CD14-positive monocyte (primary cell): ENCODE measurements at regions not wholly inside any gene's neighbourhood (a gene's known extent, or its start where the extent isn't known, plus 50 kb on each side); places are given as distances from the start of the nearest gene placed in this dataset.

Source experiments
- DNase-seq, 3 donors: peaks; one replicate each; pipeline ENCODE4 v3.0.0-alpha.2; 2011 to 2022
- H2AFZ ChIP-seq: 2 replicates; pipeline ENCODE4 v1.6.0; 2012; ENCODE audit warnings: mild to moderate bottlenecking, low read depth, low read length, inconsistent platforms; ENCODE audit not compliant: insufficient read depth, poor library complexity, severe bottlenecking
- H3K27ac ChIP-seq, 2 donors: 1 replicate in 1 of 2; 2 replicates in 1 of 2; pipeline ENCODE4 v1.5.1; 2012 to 2013; ENCODE audit warnings: low read length in 2 of 2, control low read depth in 1 of 2, inconsistent platforms in 1 of 2, low read depth in 1 of 2, mild to moderate bottlenecking in 1 of 2
- H3K27me3 ChIP-seq, 2 donors: one replicate each; pipeline versions ENCODE4 v1.6.0 to v1.6.1; 2011 to 2013; ENCODE audit warnings: low read length in 2 of 2; ENCODE audit not compliant: control insufficient read depth in 2 of 2, insufficient read depth in 2 of 2
- H3K36me3 ChIP-seq, 2 donors: replicated peaks in 1 of 2; 1 replicate in 1 of 2; 2 replicates in 1 of 2; pipeline versions ENCODE4 v1.5.1 to v1.6.1; 2012 to 2013; ENCODE audit warnings: low read length in 2 of 2, control low read depth in 1 of 2, inconsistent platforms in 1 of 2, mild to moderate bottlenecking in 1 of 2; ENCODE audit not compliant: insufficient read depth in 2 of 2, control insufficient read depth in 1 of 2
- H3K4me1 ChIP-seq, 2 donors: 1 replicate in 1 of 2; 2 replicates in 1 of 2; pipeline versions ENCODE4 v1.5.1 to v1.6.1; 2012 to 2013; ENCODE audit warnings: low read length in 2 of 2, control low read depth in 1 of 2, inconsistent platforms in 1 of 2, mild to moderate bottlenecking in 1 of 2, moderate library complexity in 1 of 2; ENCODE audit not compliant: insufficient read depth in 2 of 2, control insufficient read depth in 1 of 2
- H3K4me2 ChIP-seq: replicated peaks from 2 replicates; pipeline ENCODE3; 2012; ENCODE audit warnings: low read length, moderate library complexity, mild to moderate bottlenecking; ENCODE audit not compliant: poor library complexity, severe bottlenecking; ENCODE audit errors: extremely low read depth
- H3K4me3 ChIP-seq, 3 experiments: fragments of 200-600 bp in 1 of 3; sonication (generic) in 1 of 3; replicated peaks in 1 of 3; 1 replicate in 2 of 3; 2 replicates in 1 of 3; pipeline ENCODE4 v1.5.1; 2011 to 2013; ENCODE audit warnings: low read length in 3 of 3, mild to moderate bottlenecking in 3 of 3, control low read depth in 2 of 3, low read depth in 2 of 3, inconsistent platforms in 1 of 3, moderate library complexity in 1 of 3
- H3K79me2 ChIP-seq: 2 replicates; pipeline ENCODE4 v1.6.0; 2012; ENCODE audit warnings: mild to moderate bottlenecking, control low read depth, inconsistent platforms, low read length, moderate library complexity; ENCODE audit not compliant: insufficient read depth
- H3K9ac ChIP-seq: 2 replicates; pipeline ENCODE4 v1.6.0; 2017; ENCODE audit warnings: low read length, mild to moderate bottlenecking; ENCODE audit not compliant: insufficient read depth, poor library complexity, severe bottlenecking
- H3K9me3 ChIP-seq, 2 donors: replicated peaks in 1 of 2; 1 replicate in 1 of 2; 2 replicates in 1 of 2; pipeline versions ENCODE4 v1.5.1 to v1.6.1; 2012 to 2013; ENCODE audit warnings: low read length in 2 of 2, control low read depth in 1 of 2; ENCODE audit not compliant: control insufficient read depth in 1 of 2, insufficient read depth in 1 of 2
- H4K20me1 ChIP-seq: 2 replicates; pipeline ENCODE4 v1.6.0; 2012; ENCODE audit warnings: mild to moderate bottlenecking, low read length, control low read depth, moderate library complexity; ENCODE audit not compliant: insufficient read depth
- H3K27ac Mint-ChIP-seq, 7 donors: one replicate each; pipeline ENCODE4 v1.8.0; 2020; ENCODE audit warnings: mild to moderate bottlenecking in 7 of 7, mixed read lengths in 7 of 7, moderate library complexity in 6 of 7, inconsistent platforms in 2 of 7
- H3K27me3 Mint-ChIP-seq, 3 donors: one replicate each; pipeline ENCODE4 v1.8.0; 2021 to 2022; ENCODE audit warnings: low read depth in 3 of 3, mild to moderate bottlenecking in 3 of 3, mixed read lengths in 3 of 3, moderate library complexity in 3 of 3, inconsistent platforms in 1 of 3
- H3K36me3 Mint-ChIP-seq, 2 donors: one replicate each; pipeline ENCODE4 v1.8.0; 2020; ENCODE audit warnings: mixed read lengths in 2 of 2, inconsistent platforms in 1 of 2, mild to moderate bottlenecking in 1 of 2
- H3K4me1 Mint-ChIP-seq: one replicate; pipeline ENCODE4 v1.8.0; 2020; ENCODE audit warnings: mild to moderate bottlenecking, mixed read lengths
- H3K4me3 Mint-ChIP-seq, 2 donors: one replicate each; pipeline ENCODE4 v1.8.0; 2020; ENCODE audit warnings: mild to moderate bottlenecking in 2 of 2, mixed read lengths in 2 of 2, moderate library complexity in 1 of 2
- H3K9me3 Mint-ChIP-seq, 7 donors: one replicate each; pipeline ENCODE4 v1.8.0; 2020 to 2022; ENCODE audit warnings: mixed read lengths in 7 of 7, mild to moderate bottlenecking in 6 of 7, moderate library complexity in 6 of 7, inconsistent platforms in 2 of 7
- WGBS: methylation state at CpG from one replicate; pipeline ENCODE4 v1.1.5; 2013; ENCODE audit warnings: missing lambda C conversion rate; ENCODE audit not compliant: insufficient coverage; 5-methylcytosine and 5-hydroxymethylcytosine counted together
- intact Hi-C, 2 donors: fragments of 100-400 bp; cut with micrococcal nuclease; formaldehyde crosslinking; loops; one replicate each; pipeline versions ENCODE4 v1.15.0 to v1.15.1; 2023
- TF ChIP-seq, protein P1 (sequence below): fragments of 200-600 bp; IDR thresholded peaks from one replicate; pipeline ENCODE4 v1.8.0; 2022; ENCODE audit warnings: antibody characterized with exemption, mild to moderate bottlenecking

DNA sequence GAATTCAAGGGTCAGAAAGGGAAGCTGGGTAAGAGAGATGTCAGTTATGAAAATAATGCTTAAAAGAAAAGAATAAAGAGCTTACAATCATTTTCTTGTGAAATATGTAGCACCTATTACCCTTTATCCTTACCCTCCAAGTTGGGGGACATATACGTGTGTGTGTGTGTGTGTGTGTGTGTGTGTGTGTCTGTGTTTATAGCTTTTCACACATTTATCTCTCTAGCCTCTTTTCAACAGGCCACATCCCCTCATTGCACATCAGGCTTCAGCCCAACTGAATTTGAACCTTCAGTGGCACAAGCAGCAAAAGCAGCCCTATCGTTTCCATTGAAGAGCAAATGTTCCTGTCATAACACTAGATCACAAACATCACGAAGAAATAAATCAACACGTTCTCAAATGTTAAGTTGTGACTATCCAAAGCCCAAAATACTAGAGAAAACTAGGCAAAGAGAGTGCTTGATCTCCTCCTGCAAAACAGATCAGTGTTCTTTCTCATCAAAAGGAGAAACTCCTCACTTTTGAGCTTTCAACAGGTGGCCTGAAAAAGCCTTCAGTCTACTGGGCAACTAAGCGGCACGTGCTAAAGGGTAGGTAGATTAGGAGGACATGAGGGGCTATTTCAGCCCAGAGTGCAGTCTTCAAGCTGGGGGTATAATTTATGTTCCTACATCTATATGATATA is 416.4 kb downstream of the EFNA5 start:
- H3K9ac ChIP-seq = no peak overlapping the region
- no peak overlapping the region for H3K4me3 ChIP-seq
- TF ChIP-seq, protein P1, sequence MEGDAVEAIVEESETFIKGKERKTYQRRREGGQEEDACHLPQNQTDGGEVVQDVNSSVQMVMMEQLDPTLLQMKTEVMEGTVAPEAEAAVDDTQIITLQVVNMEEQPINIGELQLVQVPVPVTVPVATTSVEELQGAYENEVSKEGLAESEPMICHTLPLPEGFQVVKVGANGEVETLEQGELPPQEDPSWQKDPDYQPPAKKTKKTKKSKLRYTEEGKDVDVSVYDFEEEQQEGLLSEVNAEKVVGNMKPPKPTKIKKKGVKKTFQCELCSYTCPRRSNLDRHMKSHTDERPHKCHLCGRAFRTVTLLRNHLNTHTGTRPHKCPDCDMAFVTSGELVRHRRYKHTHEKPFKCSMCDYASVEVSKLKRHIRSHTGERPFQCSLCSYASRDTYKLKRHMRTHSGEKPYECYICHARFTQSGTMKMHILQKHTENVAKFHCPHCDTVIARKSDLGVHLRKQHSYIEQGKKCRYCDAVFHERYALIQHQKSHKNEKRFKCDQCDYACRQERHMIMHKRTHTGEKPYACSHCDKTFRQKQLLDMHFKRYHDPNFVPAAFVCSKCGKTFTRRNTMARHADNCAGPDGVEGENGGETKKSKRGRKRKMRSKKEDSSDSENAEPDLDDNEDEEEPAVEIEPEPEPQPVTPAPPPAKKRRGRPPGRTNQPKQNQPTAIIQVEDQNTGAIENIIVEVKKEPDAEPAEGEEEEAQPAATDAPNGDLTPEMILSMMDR = no peak
- no peaks in the 10 kb centered on the region for H4K20me1 ChIP-seq
- Mint-ChIP-seq H3K27me3 (peaks cover 0 to 2% (median 0%) of the 10 kb centered on the region in 3 donors), H3K27ac (no peak overlapping the region), H3K4me1 (no peaks in the 10 kb centered on the region), H3K4me3 (no peak overlapping the region), H3K9me3 (peaks cover 2 to 16% (median 7%) of the 10 kb centered on the region in 7 donors), H3K36me3 (no peaks in the 10 kb centered on the region)
- no peaks in the 10 kb centered on the region for H3K27me3 ChIP-seq
- H3K9me3 ChIP-seq = peaks cover 0 to 4% of the 10 kb centered on the region in 2 donors
- no peak overlapping the region for H3K27ac ChIP-seq
- intact Hi-C loops = no loop called here
- H3K79me2 ChIP-seq = no peaks in the 10 kb centered on the region
- H3K36me3 ChIP-seq = no peaks in the 10 kb centered on the region
- no peak overlapping the region for H2AFZ ChIP-seq
- 100% methylated on average over 1 of the region's 6 CpGs for WGBS
- DNase-seq = no peak
- H3K4me2 ChIP-seq = no peak overlapping the region
- no peaks in the 10 kb centered on the region for H3K4me1 ChIP-seq

DNA sequence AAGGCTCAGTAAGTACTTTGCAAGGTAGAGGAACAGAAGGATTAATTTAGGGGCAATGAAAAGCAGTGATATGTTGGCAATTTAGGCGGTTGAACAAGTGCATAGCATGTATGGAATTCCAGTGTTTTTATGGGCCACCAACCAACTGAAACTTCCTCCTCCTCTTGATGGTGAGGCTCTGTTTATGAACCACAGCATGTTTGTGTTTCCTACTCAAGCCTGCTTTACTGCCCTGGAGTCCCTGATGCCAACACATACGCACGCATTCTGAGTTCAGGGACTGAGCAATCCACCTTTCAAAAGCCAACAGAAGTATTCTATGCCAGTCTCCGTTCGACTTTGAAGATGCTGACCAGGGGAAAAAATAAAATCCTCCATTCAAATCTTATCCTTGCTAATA is 417.5 kb downstream of the EFNA5 start:
- Histone ChIP-seq H3K27me3 (no peaks in the 10 kb centered on the region), H2AFZ (no peak overlapping the region), H3K36me3 (no peaks in the 10 kb centered on the region), H3K4me3 (no peak overlapping the region), H3K4me2 (no peak overlapping the region), H3K9ac (no peak overlapping the region), H3K9me3 (no peaks in the 10 kb centered on the region), H3K4me1 (no peaks in the 10 kb centered on the region), H3K79me2 (no peaks in the 10 kb centered on the region), H4K20me1 (no peaks in the 10 kb centered on the region), H3K27ac (no peak overlapping the region)
- H3K27me3 Mint-ChIP-seq = peaks cover 0 to 2% (median 0%) of the 10 kb centered on the region in 3 donors
- 94% methylated on average over 4 of the region's 5 CpGs for WGBS
- intact Hi-C loops = no loop called here
- H3K4me1 Mint-ChIP-seq = no peaks in the 10 kb centered on the region
- H3K4me3 Mint-ChIP-seq = no peak overlapping the region
- H3K9me3 Mint-ChIP-seq = peaks cover 0 to 7% (median 2%) of the 10 kb centered on the region in 7 donors
- no peak overlapping the region for H3K27ac Mint-ChIP-seq
- DNase-seq = no peak
- TF ChIP-seq, protein P1 = no peak
- no peaks in the 10 kb centered on the region for H3K36me3 Mint-ChIP-seq
